Mucosa of descending colon (tissue), 3 donors: ENCODE measurements at regions not wholly inside any gene's neighbourhood (a gene's known extent, or its start where the extent isn't known, plus 50 kb on each side); places are given as distances from the start of the nearest gene placed in this dataset.

Experiments
- ATAC-seq: fragments of 200-7000 bp; cut with Tn5 transposase; one replicate; pipeline ENCODE4 v1.9.1; 2020; ENCODE audit warnings: mild to moderate bottlenecking, moderate library complexity
- DNase-seq, 3 donors: peaks; one replicate each; pipeline ENCODE4 v3.0.0-alpha.2; 2020
- H3K36me3 ChIP-seq: fragments of 200-600 bp; one replicate; pipeline ENCODE4 v1.8.0; 2021; ENCODE audit warnings: low read depth, mild to moderate bottlenecking
- H3K4me1 ChIP-seq: fragments of 200-600 bp; one replicate; pipeline ENCODE4 v1.8.0; 2021; ENCODE audit warnings: low read depth, mild to moderate bottlenecking
- H3K4me3 ChIP-seq: fragments of 200-600 bp; one replicate; pipeline ENCODE4 v1.8.0; 2021; ENCODE audit warnings: mild to moderate bottlenecking
- H3K9me3 ChIP-seq: fragments of 200-600 bp; one replicate; pipeline ENCODE4 v1.8.0; 2021; ENCODE audit warnings: mild to moderate bottlenecking
- intact Hi-C, 2 donors: fragments of 100-400 bp; cut with DNase I in 1 of 2; cut with micrococcal nuclease in 1 of 2; formaldehyde crosslinking; loops; one replicate each; pipeline versions ENCODE4 v1.11.0 to v1.11.1; 2022; cut with DNase I, micrococcal nuclease
- TF ChIP-seq, protein P1 (sequence below): fragments of 200-600 bp; IDR thresholded peaks from one replicate; pipeline ENCODE4 v1.8.0; 2022; ENCODE audit warnings: antibody characterized with exemption, mild to moderate bottlenecking
- donor health status: DM: no; HTN: no; CAD: no; lungs with moderate emphysema.
- donor health status: DM: no; HTN: no; CAD: no.
- donor health status: DM: no; HTN: yes; CAD: no.

DNA sequence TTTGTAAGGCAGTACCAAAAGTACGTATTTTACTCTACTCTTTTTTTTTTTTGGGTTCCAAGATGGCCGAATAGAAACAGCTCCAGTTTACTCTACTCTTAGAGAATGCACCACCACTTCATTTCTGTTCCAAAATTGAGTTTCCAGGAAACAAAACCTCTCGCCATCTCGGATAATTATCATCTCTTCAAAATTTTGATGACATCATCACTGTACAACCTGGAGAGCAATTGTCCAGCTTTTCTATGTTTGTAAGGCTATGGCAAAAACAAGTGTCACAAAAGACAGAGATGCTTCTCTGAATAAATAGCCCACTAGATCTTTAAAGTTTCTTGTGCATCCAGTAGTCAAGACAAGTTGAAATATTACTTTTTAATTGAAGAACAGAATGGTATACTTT is 1631.9 kb upstream of the CDH6 start:
- ATAC-seq = no peak
- Histone ChIP-seq H3K9me3 (peaks cover 15% of the 10 kb centered on the region), H3K4me1 (no peaks in the 10 kb centered on the region), H3K4me3 (no peak overlapping the region), H3K36me3 (no peaks in the 10 kb centered on the region)
- TF ChIP-seq, protein P1, sequence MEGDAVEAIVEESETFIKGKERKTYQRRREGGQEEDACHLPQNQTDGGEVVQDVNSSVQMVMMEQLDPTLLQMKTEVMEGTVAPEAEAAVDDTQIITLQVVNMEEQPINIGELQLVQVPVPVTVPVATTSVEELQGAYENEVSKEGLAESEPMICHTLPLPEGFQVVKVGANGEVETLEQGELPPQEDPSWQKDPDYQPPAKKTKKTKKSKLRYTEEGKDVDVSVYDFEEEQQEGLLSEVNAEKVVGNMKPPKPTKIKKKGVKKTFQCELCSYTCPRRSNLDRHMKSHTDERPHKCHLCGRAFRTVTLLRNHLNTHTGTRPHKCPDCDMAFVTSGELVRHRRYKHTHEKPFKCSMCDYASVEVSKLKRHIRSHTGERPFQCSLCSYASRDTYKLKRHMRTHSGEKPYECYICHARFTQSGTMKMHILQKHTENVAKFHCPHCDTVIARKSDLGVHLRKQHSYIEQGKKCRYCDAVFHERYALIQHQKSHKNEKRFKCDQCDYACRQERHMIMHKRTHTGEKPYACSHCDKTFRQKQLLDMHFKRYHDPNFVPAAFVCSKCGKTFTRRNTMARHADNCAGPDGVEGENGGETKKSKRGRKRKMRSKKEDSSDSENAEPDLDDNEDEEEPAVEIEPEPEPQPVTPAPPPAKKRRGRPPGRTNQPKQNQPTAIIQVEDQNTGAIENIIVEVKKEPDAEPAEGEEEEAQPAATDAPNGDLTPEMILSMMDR = no peak
- intact Hi-C loops = no loop called here
- no peak for DNase-seq

DNA sequence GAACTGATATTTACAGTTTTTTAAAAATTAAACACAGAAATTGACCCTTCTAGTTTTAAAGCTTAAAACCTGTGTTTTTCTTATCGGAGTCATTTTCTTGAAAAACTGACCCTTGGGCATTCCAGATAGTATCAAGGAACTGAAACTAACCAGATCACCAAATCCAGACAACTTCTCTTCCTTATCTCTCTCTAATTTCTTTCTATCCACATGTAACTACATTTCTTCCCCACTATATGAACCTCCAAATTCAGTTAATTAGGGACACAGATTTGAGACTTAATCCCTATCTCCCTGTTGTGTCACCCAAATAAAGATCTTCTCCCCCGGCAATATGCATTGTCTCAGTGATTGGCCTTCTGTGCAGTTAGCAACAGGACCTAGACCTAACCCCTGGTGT is 1643.0 kb upstream of the CDH6 start:
- Histone ChIP-seq H3K36me3 (no peaks in the 10 kb centered on the region), H3K4me1 (no peaks in the 10 kb centered on the region), H3K4me3 (no peak overlapping the region), H3K9me3 (peaks cover 20% of the 10 kb centered on the region)
- DNase-seq = no peak
- intact Hi-C loops = no loop called here
- ATAC-seq = no peak
- TF ChIP-seq, protein P1 = no peak

DNA sequence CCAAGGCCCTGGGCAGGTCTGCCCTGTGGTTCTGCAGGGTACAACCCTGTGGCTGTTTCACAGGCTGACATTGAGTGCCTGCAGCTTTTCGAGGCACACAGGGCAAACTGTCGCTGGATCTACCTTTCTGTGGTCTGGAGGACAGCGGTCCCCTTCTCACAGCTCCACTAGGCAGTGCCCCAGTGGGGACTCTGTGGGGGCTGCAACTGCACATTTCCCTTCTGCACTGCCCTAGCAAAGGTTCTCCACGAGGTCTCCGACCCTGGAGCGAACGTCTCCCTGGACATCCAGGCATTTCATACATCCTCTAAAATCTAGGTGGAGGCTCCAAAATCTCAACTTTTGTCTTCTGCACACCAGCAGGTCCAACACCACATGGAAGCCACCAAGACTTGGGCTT is 1645.2 kb upstream of the CDH6 start:
- H3K36me3 ChIP-seq = no peaks in the 10 kb centered on the region
- no peaks in the 10 kb centered on the region for H3K4me1 ChIP-seq
- peaks cover 25% of the 10 kb centered on the region for H3K9me3 ChIP-seq
- TF ChIP-seq, protein P1 = no peak
- no peak for DNase-seq
- intact Hi-C loops = no loop called here
- ATAC-seq = no peak
- H3K4me3 ChIP-seq = no peak overlapping the region

DNA sequence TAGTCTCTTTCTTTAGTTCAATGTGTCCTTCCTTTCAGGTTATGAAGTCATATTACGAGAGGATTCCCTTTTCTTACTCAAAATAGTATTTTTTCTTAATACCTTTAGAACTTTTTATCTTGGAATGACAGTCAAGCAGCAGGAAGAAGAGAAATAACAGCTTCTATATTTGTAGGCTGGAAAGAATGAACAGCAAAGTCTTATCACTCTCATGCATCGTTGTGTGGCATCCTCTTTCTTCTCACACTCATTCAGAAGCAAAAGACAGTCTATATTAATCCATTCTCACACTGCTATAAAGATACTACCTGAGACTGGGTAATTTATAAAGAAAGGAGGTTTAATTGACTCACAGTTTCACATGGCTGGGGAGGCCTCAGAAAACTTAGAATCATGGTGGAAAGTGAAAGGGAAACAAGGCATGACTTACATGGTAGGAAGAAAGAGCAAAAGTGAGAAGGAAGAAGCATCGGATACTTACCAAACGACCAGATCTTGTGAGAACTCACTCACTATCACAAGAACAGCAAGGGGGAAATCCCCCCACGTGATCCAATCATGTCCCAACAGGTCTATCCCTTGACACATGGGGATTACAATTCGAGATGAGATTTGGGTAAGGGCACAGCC is 1646.1 kb upstream of the CDH6 start:
- intact Hi-C loops = no loop called here
- Histone ChIP-seq H3K9me3 (peaks cover 29% of the 10 kb centered on the region), H3K4me3 (no peak overlapping the region), H3K4me1 (no peaks in the 10 kb centered on the region), H3K36me3 (no peaks in the 10 kb centered on the region)
- TF ChIP-seq, protein P1 = no peak
- ATAC-seq (no peak), DNase-seq (no peak)

DNA sequence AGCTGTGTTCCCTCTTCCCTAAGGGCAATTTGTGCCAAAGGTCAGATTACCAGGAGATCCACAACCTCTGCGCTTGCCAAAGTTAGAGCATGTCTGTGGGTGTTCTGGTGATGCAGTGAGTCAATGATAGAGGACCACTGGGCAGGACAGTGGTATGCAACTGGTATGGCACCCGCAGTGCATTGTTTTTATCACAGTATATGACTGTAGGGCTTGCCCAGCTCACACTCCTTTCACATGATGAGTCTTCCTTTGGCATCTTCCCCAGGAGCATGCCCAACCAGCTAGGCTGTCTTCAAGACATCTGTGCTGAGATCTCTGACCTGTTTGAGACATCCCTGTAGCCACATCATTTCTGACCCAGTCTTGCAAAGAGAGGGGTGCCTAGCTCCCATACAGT is 1650.0 kb upstream of the CDH6 start:
- Histone ChIP-seq H3K4me3 (no peak overlapping the region), H3K9me3 (peaks cover 50% of the 10 kb centered on the region), H3K4me1 (no peaks in the 10 kb centered on the region), H3K36me3 (no peaks in the 10 kb centered on the region)
- no peak for DNase-seq
- intact Hi-C loops = no loop called here
- TF ChIP-seq, protein P1 = no peak
- no peak for ATAC-seq

DNA sequence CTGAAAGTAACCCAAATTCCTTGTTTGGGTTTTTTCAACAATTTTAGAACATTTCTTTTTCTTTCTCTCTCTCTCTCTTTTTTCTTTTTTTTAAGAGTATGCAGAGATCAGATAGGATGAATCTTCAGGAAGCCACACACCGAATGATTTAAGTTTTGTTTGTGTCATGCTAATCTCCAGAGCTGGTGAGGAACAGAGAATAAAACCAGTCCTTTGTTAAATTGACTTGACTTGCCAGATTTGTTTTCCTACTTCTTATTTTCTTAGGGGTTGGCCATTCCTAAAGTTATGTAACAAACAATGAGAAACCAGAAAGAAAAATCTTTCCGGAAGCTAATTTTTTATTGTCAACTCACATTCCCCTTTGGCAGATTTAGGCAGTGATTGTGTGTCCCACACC is 1669.3 kb upstream of the CDH6 start:
- intact Hi-C loops = no loop called here
- no peaks in the 10 kb centered on the region for H3K4me1 ChIP-seq
- TF ChIP-seq, protein P1 = no peak
- no peaks in the 10 kb centered on the region for H3K36me3 ChIP-seq
- peaks cover 23% of the 10 kb centered on the region for H3K9me3 ChIP-seq
- no peak overlapping the region for H3K4me3 ChIP-seq
- DNase-seq (no peak), ATAC-seq (no peak)
